Adrenal gland (tissue), 9 donors: ENCODE measurements at regions not wholly inside any gene's neighbourhood (a gene's known extent, or its start where the extent isn't known, plus 50 kb on each side); places are given as distances from the start of the nearest gene placed in this dataset.

Experiments
- DNase-seq, 7 donors: peaks; one replicate each; pipeline ENCODE4 v3.0.0-alpha.2; 2019 to 2020
- H3K27ac ChIP-seq, 5 donors: fragments of 200-600 bp; sonication (generic) in 4 of 5; 1 replicate in 3 of 5; 2 replicates in 2 of 5; pipeline versions ENCODE4 v1.5.1 to v1.8.0; 2016 to 2020; ENCODE audit warnings: mild to moderate bottlenecking in 1 of 5
- H3K27me3 ChIP-seq: fragments of 200-600 bp; 2 replicates; pipeline ENCODE4 v1.8.0; 2021
- H3K36me3 ChIP-seq, 2 donors: fragments of 200-600 bp; replicated peaks in 1 of 2; 1 replicate in 1 of 2; 2 replicates in 1 of 2; pipeline versions ENCODE4 v1.5.1 to v1.8.0; 2018 to 2022
- H3K4me1 ChIP-seq, 2 donors: fragments of 200-600 bp; replicated peaks in 1 of 2; 1 replicate in 1 of 2; 2 replicates in 1 of 2; pipeline versions ENCODE4 v1.5.1 to v1.8.0; 2018 to 2021
- H3K4me3 ChIP-seq, 4 donors: fragments of 200-600 bp; sonication (generic) in 3 of 4; one replicate each; pipeline ENCODE4 v1.5.1; 2016 to 2018
- H3K9me3 ChIP-seq, 3 donors: fragments of 200-600 bp; sonication (generic) in 1 of 3; replicated peaks in 1 of 3; 1 replicate in 2 of 3; 2 replicates in 1 of 3; pipeline versions ENCODE4 v1.5.1 to v1.8.0; 2016 to 2021
- POLR2A ChIP-seq, 2 donors: fragments of 450-650 bp; IDR thresholded peaks; one replicate each; pipeline ENCODE4 v1.6.1; 2017; ENCODE audit warnings: antibody characterized with exemption in 2 of 2, mild to moderate bottlenecking in 2 of 2, moderate library complexity in 1 of 2
- WGBS, 4 donors: extraction: QIAGEN DNeasy Blood & Tissue Kit in 2 of 4; methylation state at CpG; one replicate each; pipeline versions ENCODE4 v1.1.5 to v1.1.7; 2013 to 2017; 5-methylcytosine and 5-hydroxymethylcytosine counted together
- intact Hi-C, 2 donors: fragments of 100-400 bp; cut with DNase I; formaldehyde crosslinking; loops; one replicate each; pipeline versions ENCODE4 v1.14.1 to v1.15.0; 2022 to 2023
- TF ChIP-seq, protein P1 (sequence below), 6 experiments: fragments of 450-650 bp in 4 of 6; fragments of 200-600 bp in 2 of 6; sonication (generic) in 1 of 6; IDR thresholded peaks; 1 replicate in 5 of 6; 2 replicates in 1 of 6; pipeline versions ENCODE4 v1.5.1 to v1.8.0; 2016 to 2021; ENCODE audit warnings: antibody characterized with exemption in 6 of 6, mild to moderate bottlenecking in 2 of 6, moderate library complexity in 1 of 6
- donor health status: healthy with polysubstance abuse.
- donor health status: Bipolar disorder and iron deficiency.
- donor health status: DM: yes; HTN: yes; CAD: no.
- donor health status: DM: no; HTN: no; CAD: no.
- donor health status: DM: no; HTN: no; CAD: no.

DNA sequence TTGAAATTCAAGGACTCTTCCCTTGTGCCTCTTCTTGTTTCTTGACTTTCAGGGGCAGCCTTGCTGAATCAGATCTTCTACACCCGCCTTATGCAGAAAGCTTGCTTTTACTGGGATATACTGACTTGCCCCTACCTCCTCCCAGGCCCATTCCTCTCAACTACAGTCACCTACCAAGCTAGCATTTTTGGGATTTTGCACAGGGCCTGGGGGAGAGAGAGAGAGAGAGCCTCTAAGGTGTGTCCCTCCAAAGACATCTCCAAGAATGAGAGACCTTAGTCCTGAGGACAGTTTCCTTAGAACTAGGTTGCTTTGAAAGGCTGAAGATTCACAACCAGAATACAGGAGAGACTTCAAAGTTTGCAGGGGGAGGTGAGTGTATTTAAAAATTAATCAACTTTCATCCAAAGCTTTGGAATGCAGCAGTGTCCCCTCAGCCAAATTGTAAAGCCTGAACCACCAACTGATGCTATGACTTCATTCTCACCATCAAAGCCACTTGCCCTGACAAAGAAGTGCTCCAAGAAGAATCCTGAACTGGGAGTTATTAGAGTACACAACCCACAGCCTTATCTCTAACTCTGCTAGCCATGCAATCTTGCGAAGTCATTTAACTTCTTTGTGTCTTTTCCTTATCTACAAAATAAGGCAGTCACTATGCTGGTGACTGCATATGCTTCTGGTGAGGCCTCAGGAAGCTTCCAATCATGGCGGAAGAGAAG is 96.1 kb upstream of the EGLN3 start:
- Histone ChIP-seq H3K27ac (no peak overlapping the region), H3K4me1 (no peaks in the 10 kb centered on the region), H3K27me3 (no peaks in the 10 kb centered on the region), H3K9me3 (no peaks in the 10 kb centered on the region), H3K36me3 (no peaks in the 10 kb centered on the region), H3K4me3 (no peak overlapping the region)
- WGBS, 4 donors: 88 to 93% (median 90%) methylated on average over 3 of the region's 3 CpGs
- DNase-seq: no peak
- intact Hi-C loops: no loop called here
- TF ChIP-seq, protein P1, sequence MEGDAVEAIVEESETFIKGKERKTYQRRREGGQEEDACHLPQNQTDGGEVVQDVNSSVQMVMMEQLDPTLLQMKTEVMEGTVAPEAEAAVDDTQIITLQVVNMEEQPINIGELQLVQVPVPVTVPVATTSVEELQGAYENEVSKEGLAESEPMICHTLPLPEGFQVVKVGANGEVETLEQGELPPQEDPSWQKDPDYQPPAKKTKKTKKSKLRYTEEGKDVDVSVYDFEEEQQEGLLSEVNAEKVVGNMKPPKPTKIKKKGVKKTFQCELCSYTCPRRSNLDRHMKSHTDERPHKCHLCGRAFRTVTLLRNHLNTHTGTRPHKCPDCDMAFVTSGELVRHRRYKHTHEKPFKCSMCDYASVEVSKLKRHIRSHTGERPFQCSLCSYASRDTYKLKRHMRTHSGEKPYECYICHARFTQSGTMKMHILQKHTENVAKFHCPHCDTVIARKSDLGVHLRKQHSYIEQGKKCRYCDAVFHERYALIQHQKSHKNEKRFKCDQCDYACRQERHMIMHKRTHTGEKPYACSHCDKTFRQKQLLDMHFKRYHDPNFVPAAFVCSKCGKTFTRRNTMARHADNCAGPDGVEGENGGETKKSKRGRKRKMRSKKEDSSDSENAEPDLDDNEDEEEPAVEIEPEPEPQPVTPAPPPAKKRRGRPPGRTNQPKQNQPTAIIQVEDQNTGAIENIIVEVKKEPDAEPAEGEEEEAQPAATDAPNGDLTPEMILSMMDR (IDR thresholded peaks at IDR 0.05): no peak
- TF ChIP-seq POLR2A (IDR thresholded peaks at IDR 0.05): no peak

DNA sequence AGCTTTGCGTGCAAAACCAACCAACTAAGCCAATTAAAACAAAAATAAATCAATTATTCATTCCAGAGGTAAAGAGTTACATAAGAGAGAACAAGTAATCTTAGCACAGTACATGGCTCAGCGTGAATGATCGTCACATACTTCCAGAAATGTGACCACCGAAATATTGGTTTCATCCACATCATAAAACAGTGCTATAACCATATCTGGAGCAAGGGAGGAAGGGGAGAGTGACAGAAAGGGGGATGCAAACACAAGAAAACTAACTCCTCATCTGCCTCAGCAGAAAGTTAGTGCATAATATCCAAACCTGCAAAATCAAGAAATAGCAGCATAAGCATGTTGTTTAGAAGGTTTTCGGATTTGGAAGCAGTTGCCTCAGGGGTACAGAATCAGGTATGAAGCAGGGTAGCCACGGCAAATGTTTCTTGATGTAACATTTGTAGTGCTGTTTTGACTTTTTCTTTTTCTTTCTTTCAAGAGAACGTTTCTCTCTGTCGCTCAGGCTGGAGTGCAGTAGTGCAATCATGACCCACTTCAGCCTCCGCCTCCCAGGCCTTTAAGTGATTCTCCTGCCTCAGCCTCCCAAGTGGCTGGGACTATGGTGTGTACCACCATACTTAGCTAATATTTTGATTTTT is 93.9 kb upstream of the EGLN3 start:
- Histone ChIP-seq H3K9me3 (no peaks in the 10 kb centered on the region), H3K27me3 (no peaks in the 10 kb centered on the region), H3K27ac (no peak overlapping the region), H3K4me1 (no peaks in the 10 kb centered on the region), H3K4me3 (no peak overlapping the region), H3K36me3 (no peaks in the 10 kb centered on the region)
- TF ChIP-seq POLR2A (IDR thresholded peaks at IDR 0.05): no peak
- TF ChIP-seq, protein P1 (IDR thresholded peaks at IDR 0.05): no peak
- intact Hi-C loops: no loop called here
- DNase-seq: no peak
- 78 to 87% (median 81%) methylated on average over 9 of the region's 9 CpGs for WGBS, 4 donors

DNA sequence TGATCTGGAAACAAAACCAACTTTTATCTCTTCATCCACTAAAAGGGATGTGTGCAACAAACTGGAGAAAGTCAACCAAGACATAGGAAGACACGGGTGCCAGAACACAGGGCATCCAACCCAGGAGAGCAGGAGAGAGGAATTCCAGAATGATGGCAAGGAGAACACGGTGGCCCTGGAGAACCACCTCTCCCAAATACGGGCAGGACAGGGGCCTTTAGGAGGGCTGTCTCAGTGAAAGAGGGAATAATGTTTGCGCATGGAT is 93.4 kb upstream of the EGLN3 start:
- Histone ChIP-seq H3K9me3 (no peaks in the 10 kb centered on the region), H3K36me3 (no peaks in the 10 kb centered on the region), H3K27me3 (no peaks in the 10 kb centered on the region), H3K27ac (no peak overlapping the region), H3K4me3 (no peak overlapping the region), H3K4me1 (no peaks in the 10 kb centered on the region)
- 76 to 86% (median 84%) methylated on average over 4 of the region's 4 CpGs for WGBS, 4 donors
- no peak for TF ChIP-seq POLR2A (IDR thresholded peaks at IDR 0.05)
- TF ChIP-seq, protein P1 (IDR thresholded peaks at IDR 0.05): no peak
- no peak for DNase-seq
- intact Hi-C loops: no loop called here

DNA sequence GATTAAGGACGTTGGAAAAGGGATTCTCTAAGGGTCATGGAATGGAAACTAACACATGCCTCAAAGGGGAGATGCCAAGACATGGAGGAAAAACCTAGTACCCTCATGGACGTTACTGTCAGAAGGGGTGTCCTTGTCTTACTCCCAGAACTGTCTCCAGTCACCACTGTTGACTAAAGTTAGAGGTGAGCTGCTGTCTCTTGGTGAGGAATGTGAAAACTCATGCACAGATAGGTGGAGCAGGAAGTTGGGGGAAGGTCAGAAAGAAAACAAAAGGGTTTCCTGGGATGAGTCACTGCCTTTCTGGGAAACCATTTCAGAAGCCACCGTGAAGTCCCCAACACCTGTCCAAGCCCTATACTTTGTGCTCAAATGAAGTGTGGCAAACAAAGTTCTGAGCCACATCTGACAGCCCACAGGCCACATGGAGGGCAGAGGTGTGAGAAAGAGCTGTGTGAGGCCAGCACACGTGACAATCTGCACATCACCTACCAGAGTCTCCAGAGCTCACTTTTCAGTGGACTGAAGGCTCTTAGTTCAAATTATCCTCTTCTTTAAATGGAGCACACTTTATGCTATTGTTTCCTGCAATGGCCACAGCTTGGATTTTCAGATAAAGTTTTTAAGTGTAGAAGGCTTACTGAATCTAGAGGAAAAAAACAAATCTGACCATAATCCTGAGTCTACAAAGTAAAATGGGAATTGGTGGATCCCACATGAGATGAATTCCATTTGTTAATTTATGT is 92.9 kb upstream of the EGLN3 start:
- H3K4me3 ChIP-seq: no peak overlapping the region
- H3K27ac ChIP-seq: no peak overlapping the region
- WGBS, 4 donors: 46 to 57% (median 53%) methylated on average over 4 of the region's 4 CpGs
- no peaks in the 10 kb centered on the region for H3K36me3 ChIP-seq
- TF ChIP-seq POLR2A (IDR thresholded peaks at IDR 0.05): no peak
- TF ChIP-seq, protein P1 (IDR thresholded peaks at IDR 0.05): no peak
- intact Hi-C loops: no loop called here
- no peaks in the 10 kb centered on the region for H3K27me3 ChIP-seq
- H3K4me1 ChIP-seq: no peaks in the 10 kb centered on the region
- DNase-seq: no peak
- no peaks in the 10 kb centered on the region for H3K9me3 ChIP-seq
